SK-N-SH treated with all-trans-retinoic acid at 6 μM for 48 hours (cell line): ENCODE measurements at regions not wholly inside any gene's neighbourhood (a gene's known extent, or its start where the extent isn't known, plus 50 kb on each side); places are given as distances from the start of the nearest gene placed in this dataset.

ENCODE experiments used
- ATAC-seq: fragments of 200-7000 bp; cut with Tn5 transposase; 3 replicates; pipeline ENCODE4 v1.9.1; 2020; ENCODE audit warnings: mild to moderate bottlenecking, moderate library complexity
- ARNTL ChIP-seq: fragments of 450-650 bp; formaldehyde crosslinking; IDR thresholded peaks from 2 replicates; pipeline ENCODE4 v1.5.0; 2020; ENCODE audit warnings: low read depth, mild to moderate bottlenecking, moderate library complexity, borderline replicate concordance
- BACH2 ChIP-seq: fragments of 250-450 bp; sonication (Bioruptor Pico); IDR thresholded peaks from 2 replicates; pipeline ENCODE4 v1.9.0; 2021; ENCODE audit warnings: mild to moderate bottlenecking, borderline replicate concordance
- CREB5 ChIP-seq: fragments of 250-450 bp; sonication (Bioruptor Pico); IDR thresholded peaks from 2 replicates; pipeline ENCODE4 v1.5.1; 2020; ENCODE audit warnings: low read depth, mild to moderate bottlenecking, moderate library complexity
- CSDC2 ChIP-seq: fragments of 250-450 bp; sonication (Bioruptor Pico); IDR thresholded peaks from 2 replicates; pipeline ENCODE4 v1.5.0; 2020; ENCODE audit warnings: mild to moderate bottlenecking, moderate library complexity
- CSRNP3 ChIP-seq: fragments of 250-450 bp; sonication (Bioruptor Pico); IDR thresholded peaks from 2 replicates; pipeline ENCODE4 v1.5.1; 2021; ENCODE audit warnings: mild to moderate bottlenecking, moderate library complexity
- ESRRG ChIP-seq: fragments of 250-450 bp; sonication (Bioruptor Pico); IDR thresholded peaks from 2 replicates; pipeline ENCODE4 v1.6.1; 2021; ENCODE audit warnings: mild to moderate bottlenecking
- ISL1 ChIP-seq: fragments of 250-450 bp; sonication (Bioruptor Pico); IDR thresholded peaks from 2 replicates; pipeline ENCODE4 v2.1.2; 2022; ENCODE audit warnings: mild to moderate bottlenecking, moderate library complexity
- OSR1 ChIP-seq: fragments of 250-450 bp; sonication (Bioruptor Pico); IDR thresholded peaks from 2 replicates; pipeline ENCODE4 v1.8.0; 2022; ENCODE audit warnings: moderate library complexity, mild to moderate bottlenecking, inconsistent platforms
- PATZ1 ChIP-seq: fragments of 250-450 bp; sonication (Bioruptor Pico); IDR thresholded peaks from 2 replicates; pipeline ENCODE4 v1.8.0; 2020; ENCODE audit warnings: mild to moderate bottlenecking, moderate library complexity, borderline replicate concordance
- POU6F1 ChIP-seq: fragments of 250-450 bp; sonication (Bioruptor Pico); IDR thresholded peaks from 2 replicates; pipeline ENCODE4 v1.8.0; 2021; ENCODE audit warnings: low read depth, mild to moderate bottlenecking, moderate library complexity, borderline replicate concordance
- PPARA ChIP-seq: fragments of 250-450 bp; sonication (Bioruptor Pico); IDR thresholded peaks from 2 replicates; pipeline ENCODE4 v1.5.0; 2020; ENCODE audit warnings: mild to moderate bottlenecking, borderline replicate concordance
- RARB ChIP-seq: fragments of 250-450 bp; sonication (Bioruptor Pico); IDR thresholded peaks from 2 replicates; pipeline ENCODE4 v1.8.0; 2021; ENCODE audit warnings: mild to moderate bottlenecking, moderate library complexity
- SNAI2 ChIP-seq: fragments of 250-450 bp; sonication (Bioruptor Pico); IDR thresholded peaks from 2 replicates; pipeline ENCODE4 v1.5.0; 2020; ENCODE audit warnings: mild to moderate bottlenecking, moderate library complexity
- TCF4 ChIP-seq: fragments of 250-450 bp; sonication (Bioruptor Pico); IDR thresholded peaks from 2 replicates; pipeline ENCODE4 v1.8.0; 2021; ENCODE audit warnings: mild to moderate bottlenecking, moderate library complexity, borderline replicate concordance
- TOX ChIP-seq: fragments of 250-450 bp; sonication (Bioruptor Pico); IDR thresholded peaks from 2 replicates; pipeline ENCODE4 v1.8.0; 2021; ENCODE audit warnings: mild to moderate bottlenecking, moderate library complexity, borderline replicate concordance
- TSHZ2 ChIP-seq: fragments of 250-450 bp; sonication (Bioruptor Pico); IDR thresholded peaks from 2 replicates; pipeline ENCODE4 v1.5.0; 2020; ENCODE audit warnings: mild to moderate bottlenecking, moderate library complexity
- ZC3H10 ChIP-seq: fragments of 250-450 bp; sonication (Bioruptor Pico); IDR thresholded peaks from 2 replicates; pipeline ENCODE4 v1.5.1; 2021; ENCODE audit warnings: mild to moderate bottlenecking, moderate library complexity
- ZFP3 ChIP-seq: fragments of 250-450 bp; sonication (Bioruptor Pico); IDR thresholded peaks from 2 replicates; pipeline ENCODE4 v1.5.0; 2020; ENCODE audit warnings: mild to moderate bottlenecking, moderate library complexity
- ZFP30 ChIP-seq: fragments of 450-650 bp; formaldehyde crosslinking; IDR thresholded peaks from 2 replicates; pipeline ENCODE4 v1.5.0; 2022; ENCODE audit warnings: mild to moderate bottlenecking, moderate library complexity
- ZNF565 ChIP-seq: fragments of 450-650 bp; formaldehyde crosslinking; conservative IDR thresholded peaks from 2 replicates; pipeline ENCODE4 v1.5.0; 2020; ENCODE audit warnings: low read depth, mild to moderate bottlenecking, moderate library complexity
- ZNF70 ChIP-seq: fragments of 450-650 bp; formaldehyde crosslinking; IDR thresholded peaks from 2 replicates; pipeline ENCODE4 v1.5.0; 2020; ENCODE audit warnings: mild to moderate bottlenecking, moderate library complexity
- ZNF8 ChIP-seq: fragments of 450-650 bp; formaldehyde crosslinking; IDR thresholded peaks from 2 replicates; pipeline ENCODE4 v1.5.0; 2020; ENCODE audit warnings: mild to moderate bottlenecking, moderate library complexity

- TF ChIP-seq RARB (CRISPR knock-in tag): no peak
- no peak for TF ChIP-seq CSRNP3 (CRISPR knock-in tag)
- no peak for TF ChIP-seq ISL1 (CRISPR knock-in tag)
- no peak for TF ChIP-seq ZC3H10 (CRISPR knock-in tag)
- no peak for TF ChIP-seq ARNTL
- TF ChIP-seq OSR1 (CRISPR knock-in tag): no peak
- ATAC-seq: no peak
These were observed 72.4 kb upstream of the GGTLC1 start for GRCh38 chr20:24060851-24061590.

- ATAC-seq: no peak
These were observed 70.6 kb upstream of the GGTLC1 start for GRCh38 chr20:24059174-24059573.

GRCh38 chr20:24056491-24056890, 67.9 kb upstream of the GGTLC1 start:
- TF ChIP-seq SNAI2 (no peak), CREB5 (CRISPR knock-in tag) (no peak), POU6F1 (CRISPR knock-in tag) (no peak), PPARA (no peak), ZFP3 (CRISPR knock-in tag) (no peak), RARB (CRISPR knock-in tag) (no peak), TOX (CRISPR knock-in tag) (no peak), PATZ1 (no peak), OSR1 (CRISPR knock-in tag) (no peak), CSDC2 (CRISPR knock-in tag) (no peak), ESRRG (CRISPR knock-in tag) (no peak), ZNF70 (CRISPR knock-in tag) (no peak), BACH2 (no peak), TSHZ2 (CRISPR knock-in tag) (no peak), ZNF8 (CRISPR knock-in tag) (no peak), CSRNP3 (CRISPR knock-in tag) (no peak), ARNTL (no peak), ZNF565 (CRISPR knock-in tag) (no peak), ZFP30 (no peak), TCF4 (no peak)
- ATAC-seq: no peak

More at GRCh38 chr20:24059174-24059573, 70.6 kb upstream of the GGTLC1 start:
- TF ChIP-seq ARNTL (no peak), ZC3H10 (CRISPR knock-in tag) (no peak), ZFP3 (CRISPR knock-in tag) (no peak)
